ENCODE measurements at regions not wholly inside any gene's neighbourhood (a gene's known extent, or its start where the extent isn't known, plus 50 kb on each side); places are given as distances from the start of the nearest gene placed in this dataset.

DNA sequence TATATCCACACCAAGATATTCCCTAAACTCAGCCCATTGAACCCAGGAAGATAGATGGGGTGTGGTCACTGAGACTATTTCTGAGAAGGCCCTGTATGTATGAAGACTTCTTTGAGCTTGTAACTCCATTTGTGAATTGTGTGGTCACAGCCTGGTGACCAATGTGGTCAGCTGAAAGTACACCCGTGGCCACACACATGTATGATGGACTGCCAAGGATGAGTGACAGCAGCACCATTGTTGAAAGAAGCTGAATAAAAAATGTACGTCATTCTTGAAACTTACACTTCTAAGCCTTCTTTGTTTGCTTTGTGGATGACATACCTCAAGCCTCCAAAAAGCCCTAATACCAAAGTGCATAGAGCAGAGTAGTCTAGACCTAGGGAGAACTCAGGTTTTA is 581.4 kb downstream of the RAB28 start (continued):
- TF ChIP-seq, protein P1, sequence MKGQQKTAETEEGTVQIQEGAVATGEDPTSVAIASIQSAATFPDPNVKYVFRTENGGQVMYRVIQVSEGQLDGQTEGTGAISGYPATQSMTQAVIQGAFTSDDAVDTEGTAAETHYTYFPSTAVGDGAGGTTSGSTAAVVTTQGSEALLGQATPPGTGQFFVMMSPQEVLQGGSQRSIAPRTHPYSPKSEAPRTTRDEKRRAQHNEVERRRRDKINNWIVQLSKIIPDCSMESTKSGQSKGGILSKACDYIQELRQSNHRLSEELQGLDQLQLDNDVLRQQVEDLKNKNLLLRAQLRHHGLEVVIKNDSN (IDR thresholded peaks at IDR 0.05; ENCODE audit: borderline replicate concordance, low read depth), result no peak
- TF ChIP-seq, protein P2, sequence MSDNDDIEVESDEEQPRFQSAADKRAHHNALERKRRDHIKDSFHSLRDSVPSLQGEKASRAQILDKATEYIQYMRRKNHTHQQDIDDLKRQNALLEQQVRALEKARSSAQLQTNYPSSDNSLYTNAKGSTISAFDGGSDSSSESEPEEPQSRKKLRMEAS (IDR thresholded peaks at IDR 0.05; ENCODE audit: low read depth), result no peak
- TF ChIP-seq NFIC (IDR thresholded peaks at IDR 0.05; ENCODE audit: borderline replicate concordance) (no peak), GATA2 (CRISPR knock-in tag; IDR thresholded peaks at IDR 0.05) (no peak), POLR2AphosphoS5 (IDR thresholded peaks at IDR 0.05; ENCODE audit: low read depth, low read length) (no peak), EP300 (IDR thresholded peaks at IDR 0.05; ENCODE audit: borderline replicate concordance in 1 of 2, low read depth in 1 of 2, low read length in 1 of 2) (no peak), NRF1 (IDR thresholded peaks at IDR 0.05; ENCODE audit: low read depth, low read length) (no peak)
- TF ChIP-seq, protein P3, sequence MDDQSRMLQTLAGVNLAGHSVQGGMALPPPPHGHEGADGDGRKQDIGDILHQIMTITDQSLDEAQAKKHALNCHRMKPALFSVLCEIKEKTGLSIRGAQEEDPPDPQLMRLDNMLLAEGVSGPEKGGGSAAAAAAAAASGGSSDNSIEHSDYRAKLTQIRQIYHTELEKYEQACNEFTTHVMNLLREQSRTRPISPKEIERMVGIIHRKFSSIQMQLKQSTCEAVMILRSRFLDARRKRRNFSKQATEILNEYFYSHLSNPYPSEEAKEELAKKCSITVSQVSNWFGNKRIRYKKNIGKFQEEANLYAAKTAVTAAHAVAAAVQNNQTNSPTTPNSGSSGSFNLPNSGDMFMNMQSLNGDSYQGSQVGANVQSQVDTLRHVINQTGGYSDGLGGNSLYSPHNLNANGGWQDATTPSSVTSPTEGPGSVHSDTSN (IDR thresholded peaks at IDR 0.05), result no peak

DNA sequence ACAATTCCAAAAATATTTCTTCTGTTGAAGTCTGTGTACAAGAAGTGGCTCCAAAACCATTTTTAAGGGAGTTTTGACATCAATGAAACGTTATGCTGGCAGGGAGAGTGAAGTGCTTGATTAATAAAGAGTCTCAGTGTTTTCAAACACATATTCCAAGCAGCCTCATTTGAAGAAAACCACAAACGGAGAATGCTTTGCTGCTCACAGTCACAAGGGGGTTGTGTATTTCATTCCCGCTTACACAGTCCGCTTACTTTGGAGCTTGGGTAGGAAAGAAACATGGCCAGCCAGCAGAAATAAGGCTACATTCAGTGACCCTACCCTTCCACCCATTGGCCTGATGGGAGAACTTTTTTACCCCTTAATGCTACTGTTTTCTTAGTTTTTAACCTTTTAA is 586.2 kb downstream of the RAB28 start:
- Histone ChIP-seq H3K9me2 (no peaks in the 10 kb centered on the region), H2AFZ (ENCODE audit: low read depth) (no peak overlapping the region), H3K79me2 (ENCODE audit: insufficient read depth) (no peaks in the 10 kb centered on the region), H3K36me3 (replicated peaks in 1 of 2; ENCODE audit: control insufficient read depth in 1 of 2, insufficient read depth in 2 of 2, low read length in 1 of 2) (no peaks in the 10 kb centered on the region), H3K4me1 (ENCODE audit: control insufficient read depth in 1 of 2, insufficient read depth in 2 of 2, low read depth in 1 of 2, low read length in 1 of 2) (no peaks in the 10 kb centered on the region), H3K9ac (no peak overlapping the region), H4K20me1 (ENCODE audit: insufficient read depth) (no peaks in the 10 kb centered on the region), H3K9me3 (no peaks in the 10 kb centered on the region), H3F3A (replicated peaks; ENCODE audit: insufficient read depth) (no peaks in the 10 kb centered on the region), H3K4me2 (no peak overlapping the region), H3K27me3 (ENCODE audit: insufficient read depth) (no peaks in the 10 kb centered on the region), H3K4me3 (ENCODE audit: low read depth in 2 of 2, low read length in 1 of 2) (no peak overlapping the region), H3K27ac (ENCODE audit: low read depth in 2 of 2, low read length in 1 of 2) (no peak overlapping the region)
- no peak for DNase-seq
- TF ChIP-seq, protein P2 (IDR thresholded peaks at IDR 0.05; ENCODE audit: low read depth), result no peak
- TF ChIP-seq TEAD4 (IDR thresholded peaks at IDR 0.05; ENCODE audit: borderline replicate concordance, insufficient read depth) (no peak), RCOR1 (IDR thresholded peaks at IDR 0.05; ENCODE audit: low read length) (no peak), FOXJ3 (CRISPR knock-in tag; IDR thresholded peaks at IDR 0.05) (no peak), CHD2 (IDR thresholded peaks at IDR 0.05; ENCODE audit: low read length, partially characterized antibody) (no peak), TCF12 (IDR thresholded peaks at IDR 0.05) (no peak), FOSL2 (IDR thresholded peaks at IDR 0.05; ENCODE audit: borderline replicate concordance, low read depth) (no peak), SIN3A (IDR thresholded peaks at IDR 0.05; ENCODE audit: borderline replicate concordance, low read depth, low read length) (no peak), GABPA (IDR thresholded peaks at IDR 0.05; ENCODE audit: low read depth) (no peak), FOXM1 (IDR thresholded peaks at IDR 0.05; ENCODE audit: low read depth) (no peak), YY1 (IDR thresholded peaks at IDR 0.05; ENCODE audit: low read depth) (no peak)
- TF ChIP-seq, protein P4, sequence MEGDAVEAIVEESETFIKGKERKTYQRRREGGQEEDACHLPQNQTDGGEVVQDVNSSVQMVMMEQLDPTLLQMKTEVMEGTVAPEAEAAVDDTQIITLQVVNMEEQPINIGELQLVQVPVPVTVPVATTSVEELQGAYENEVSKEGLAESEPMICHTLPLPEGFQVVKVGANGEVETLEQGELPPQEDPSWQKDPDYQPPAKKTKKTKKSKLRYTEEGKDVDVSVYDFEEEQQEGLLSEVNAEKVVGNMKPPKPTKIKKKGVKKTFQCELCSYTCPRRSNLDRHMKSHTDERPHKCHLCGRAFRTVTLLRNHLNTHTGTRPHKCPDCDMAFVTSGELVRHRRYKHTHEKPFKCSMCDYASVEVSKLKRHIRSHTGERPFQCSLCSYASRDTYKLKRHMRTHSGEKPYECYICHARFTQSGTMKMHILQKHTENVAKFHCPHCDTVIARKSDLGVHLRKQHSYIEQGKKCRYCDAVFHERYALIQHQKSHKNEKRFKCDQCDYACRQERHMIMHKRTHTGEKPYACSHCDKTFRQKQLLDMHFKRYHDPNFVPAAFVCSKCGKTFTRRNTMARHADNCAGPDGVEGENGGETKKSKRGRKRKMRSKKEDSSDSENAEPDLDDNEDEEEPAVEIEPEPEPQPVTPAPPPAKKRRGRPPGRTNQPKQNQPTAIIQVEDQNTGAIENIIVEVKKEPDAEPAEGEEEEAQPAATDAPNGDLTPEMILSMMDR (IDR thresholded peaks at IDR 0.05), result no peak
- TF ChIP-seq, protein P5, sequence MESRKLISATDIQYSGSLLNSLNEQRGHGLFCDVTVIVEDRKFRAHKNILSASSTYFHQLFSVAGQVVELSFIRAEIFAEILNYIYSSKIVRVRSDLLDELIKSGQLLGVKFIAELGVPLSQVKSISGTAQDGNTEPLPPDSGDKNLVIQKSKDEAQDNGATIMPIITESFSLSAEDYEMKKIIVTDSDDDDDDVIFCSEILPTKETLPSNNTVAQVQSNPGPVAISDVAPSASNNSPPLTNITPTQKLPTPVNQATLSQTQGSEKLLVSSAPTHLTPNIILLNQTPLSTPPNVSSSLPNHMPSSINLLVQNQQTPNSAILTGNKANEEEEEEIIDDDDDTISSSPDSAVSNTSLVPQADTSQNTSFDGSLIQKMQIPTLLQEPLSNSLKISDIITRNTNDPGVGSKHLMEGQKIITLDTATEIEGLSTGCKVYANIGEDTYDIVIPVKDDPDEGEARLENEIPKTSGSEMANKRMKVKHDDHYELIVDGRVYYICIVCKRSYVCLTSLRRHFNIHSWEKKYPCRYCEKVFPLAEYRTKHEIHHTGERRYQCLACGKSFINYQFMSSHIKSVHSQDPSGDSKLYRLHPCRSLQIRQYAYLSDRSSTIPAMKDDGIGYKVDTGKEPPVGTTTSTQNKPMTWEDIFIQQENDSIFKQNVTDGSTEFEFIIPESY (IDR thresholded peaks at IDR 0.05; ENCODE audit: borderline replicate concordance, low read depth), result no peak
- TF ChIP-seq, protein P6, sequence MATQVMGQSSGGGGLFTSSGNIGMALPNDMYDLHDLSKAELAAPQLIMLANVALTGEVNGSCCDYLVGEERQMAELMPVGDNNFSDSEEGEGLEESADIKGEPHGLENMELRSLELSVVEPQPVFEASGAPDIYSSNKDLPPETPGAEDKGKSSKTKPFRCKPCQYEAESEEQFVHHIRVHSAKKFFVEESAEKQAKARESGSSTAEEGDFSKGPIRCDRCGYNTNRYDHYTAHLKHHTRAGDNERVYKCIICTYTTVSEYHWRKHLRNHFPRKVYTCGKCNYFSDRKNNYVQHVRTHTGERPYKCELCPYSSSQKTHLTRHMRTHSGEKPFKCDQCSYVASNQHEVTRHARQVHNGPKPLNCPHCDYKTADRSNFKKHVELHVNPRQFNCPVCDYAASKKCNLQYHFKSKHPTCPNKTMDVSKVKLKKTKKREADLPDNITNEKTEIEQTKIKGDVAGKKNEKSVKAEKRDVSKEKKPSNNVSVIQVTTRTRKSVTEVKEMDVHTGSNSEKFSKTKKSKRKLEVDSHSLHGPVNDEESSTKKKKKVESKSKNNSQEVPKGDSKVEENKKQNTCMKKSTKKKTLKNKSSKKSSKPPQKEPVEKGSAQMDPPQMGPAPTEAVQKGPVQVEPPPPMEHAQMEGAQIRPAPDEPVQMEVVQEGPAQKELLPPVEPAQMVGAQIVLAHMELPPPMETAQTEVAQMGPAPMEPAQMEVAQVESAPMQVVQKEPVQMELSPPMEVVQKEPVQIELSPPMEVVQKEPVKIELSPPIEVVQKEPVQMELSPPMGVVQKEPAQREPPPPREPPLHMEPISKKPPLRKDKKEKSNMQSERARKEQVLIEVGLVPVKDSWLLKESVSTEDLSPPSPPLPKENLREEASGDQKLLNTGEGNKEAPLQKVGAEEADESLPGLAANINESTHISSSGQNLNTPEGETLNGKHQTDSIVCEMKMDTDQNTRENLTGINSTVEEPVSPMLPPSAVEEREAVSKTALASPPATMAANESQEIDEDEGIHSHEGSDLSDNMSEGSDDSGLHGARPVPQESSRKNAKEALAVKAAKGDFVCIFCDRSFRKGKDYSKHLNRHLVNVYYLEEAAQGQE (IDR thresholded peaks at IDR 0.05; ENCODE audit: low read depth, low read length), result no peak
- ChIA-PET CTCF (no interaction called here), POLR2A (no interaction called here)
- WGBS (ENCODE audit: low lambda C conversion rate), result 38% methylated on average over 4 of the region's 4 CpGs
